GM23338 (cell line): ENCODE measurements at regions not wholly inside any gene's neighbourhood (a gene's known extent, or its start where the extent isn't known, plus 50 kb on each side); places are given as distances from the start of the nearest gene placed in this dataset.

Source experiments
- ATAC-seq: fragments of 200-7000 bp; cut with Tn5 transposase; 3 replicates; pipeline ENCODE4 v1.9.1; 2020
- DNase-seq: peaks from one replicate; pipeline ENCODE4 v3.0.0-alpha.2; 2015; ENCODE audit warnings: low spot score
- H2AFZ ChIP-seq: fragments of 200-600 bp; sonication (generic); 2 replicates; pipeline ENCODE4 v1.8.0; 2016; ENCODE audit warnings: antibody characterized with exemption, mild to moderate bottlenecking, moderate library complexity
- H3F3A ChIP-seq: fragments of 200-600 bp; sonication (generic); replicated peaks from 2 replicates; pipeline ENCODE4 v1.8.0; 2017; ENCODE audit warnings: antibody characterized with exemption, mixed run types, low read depth
- H3K27ac ChIP-seq: fragments of 200-600 bp; sonication (generic); 2 replicates; pipeline ENCODE4 v1.6.1; 2016; ENCODE audit warnings: low read depth
- H3K27me3 ChIP-seq: fragments of 200-600 bp; sonication (generic); 2 replicates; pipeline ENCODE4 v1.8.0; 2016; ENCODE audit warnings: mild to moderate bottlenecking, mixed run types, moderate library complexity; ENCODE audit not compliant: insufficient read depth
- H3K36me3 ChIP-seq: fragments of 200-600 bp; sonication (generic); 2 replicates; pipeline ENCODE4 v1.8.0; 2016; ENCODE audit warnings: mild to moderate bottlenecking; ENCODE audit not compliant: insufficient read depth
- H3K4me1 ChIP-seq: fragments of 200-600 bp; sonication (generic); 2 replicates; pipeline ENCODE4 v1.8.0; 2016; ENCODE audit warnings: mild to moderate bottlenecking, moderate library complexity; ENCODE audit not compliant: insufficient read depth
- H3K4me2 ChIP-seq: fragments of 200-600 bp; sonication (generic); 2 replicates; pipeline ENCODE4 v1.7.1; 2017; ENCODE audit warnings: mixed run types
- H3K4me3 ChIP-seq: fragments of 200-600 bp; sonication (generic); 2 replicates; pipeline ENCODE4 v1.6.1; 2016; ENCODE audit warnings: mixed run types
- H3K79me2 ChIP-seq: fragments of 200-600 bp; sonication (generic); replicated peaks from 2 replicates; pipeline ENCODE4 v1.8.0; 2017; ENCODE audit warnings: mild to moderate bottlenecking; ENCODE audit not compliant: insufficient read depth
- H3K9me2 ChIP-seq: fragments of 200-600 bp; sonication (generic); 2 replicates; pipeline ENCODE4 v1.8.0; 2017; ENCODE audit not compliant: insufficient read depth
- H4K20me1 ChIP-seq: fragments of 200-600 bp; sonication (generic); replicated peaks from 2 replicates; pipeline ENCODE4 v1.8.0; 2017; ENCODE audit warnings: mild to moderate bottlenecking; ENCODE audit not compliant: insufficient read depth
- H3K27ac Mint-ChIP-seq: 2 replicates; pipeline ENCODE4 v1.8.0; 2020; ENCODE audit warnings: inconsistent platforms, mild to moderate bottlenecking, moderate library complexity, mixed read lengths
- H3K27me3 Mint-ChIP-seq: 3 replicates; pipeline ENCODE4 v1.8.0; 2022; ENCODE audit warnings: low read depth, mild to moderate bottlenecking, moderate library complexity, mixed read lengths, inconsistent platforms; ENCODE audit not compliant: insufficient read depth, poor library complexity
- H3K36me3 Mint-ChIP-seq: 3 replicates; pipeline ENCODE4 v1.8.0; 2021; ENCODE audit warnings: low read depth, mild to moderate bottlenecking, inconsistent platforms, moderate library complexity, mixed read lengths
- H3K4me1 Mint-ChIP-seq: 3 replicates; pipeline ENCODE4 v1.8.0; 2020; ENCODE audit warnings: mild to moderate bottlenecking, inconsistent platforms, mixed read lengths
- H3K4me3 Mint-ChIP-seq: 3 replicates; pipeline ENCODE4 v1.8.0; 2021; ENCODE audit warnings: moderate library complexity, mild to moderate bottlenecking, inconsistent platforms, mixed read lengths
- H3K9me3 Mint-ChIP-seq: 3 replicates; pipeline ENCODE4 v1.8.0; 2020; ENCODE audit warnings: moderate library complexity, mild to moderate bottlenecking, inconsistent platforms, mixed read lengths
- CREB1 ChIP-seq: fragments of 250-450 bp; sonication (Bioruptor Pico); IDR thresholded peaks from 2 replicates; pipeline ENCODE4 v1.5.0; 2020; ENCODE audit warnings: low read depth, mild to moderate bottlenecking, moderate library complexity
- EZH2phosphoT487 ChIP-seq: fragments of 200-600 bp; sonication (generic); IDR thresholded peaks from one replicate; pipeline ENCODE4 v1.8.1; 2018; ENCODE audit warnings: antibody characterized with exemption; ENCODE audit not compliant: unreplicated experiment
- NANOG ChIP-seq: IDR thresholded peaks from 2 replicates; pipeline ENCODE4 v1.6.1; 2016; ENCODE audit warnings: antibody characterized with exemption, borderline replicate concordance
- ZNF114 ChIP-seq: fragments of 250-450 bp; sonication (Bioruptor Pico); IDR thresholded peaks from 2 replicates; pipeline ENCODE4 v1.5.0; 2020; ENCODE audit warnings: mild to moderate bottlenecking, moderate library complexity
- TF ChIP-seq, protein P1 (sequence below), 2 experiments: fragments of 200-600 bp in 1 of 2; sonication (generic) in 1 of 2; conservative IDR thresholded peaks; 2 replicates each; pipeline versions ENCODE4 v1.5.1 to v1.6.1; 2016 to 2017; ENCODE audit warnings: antibody characterized with exemption in 2 of 2, low read depth in 2 of 2, mild to moderate bottlenecking in 2 of 2, moderate library complexity in 1 of 2
- TF ChIP-seq, protein P2 (sequence below): fragments of 250-450 bp; sonication (Bioruptor Pico); IDR thresholded peaks from 2 replicates; pipeline ENCODE4 v1.5.0; 2020; ENCODE audit warnings: mild to moderate bottlenecking, moderate library complexity

DNA sequence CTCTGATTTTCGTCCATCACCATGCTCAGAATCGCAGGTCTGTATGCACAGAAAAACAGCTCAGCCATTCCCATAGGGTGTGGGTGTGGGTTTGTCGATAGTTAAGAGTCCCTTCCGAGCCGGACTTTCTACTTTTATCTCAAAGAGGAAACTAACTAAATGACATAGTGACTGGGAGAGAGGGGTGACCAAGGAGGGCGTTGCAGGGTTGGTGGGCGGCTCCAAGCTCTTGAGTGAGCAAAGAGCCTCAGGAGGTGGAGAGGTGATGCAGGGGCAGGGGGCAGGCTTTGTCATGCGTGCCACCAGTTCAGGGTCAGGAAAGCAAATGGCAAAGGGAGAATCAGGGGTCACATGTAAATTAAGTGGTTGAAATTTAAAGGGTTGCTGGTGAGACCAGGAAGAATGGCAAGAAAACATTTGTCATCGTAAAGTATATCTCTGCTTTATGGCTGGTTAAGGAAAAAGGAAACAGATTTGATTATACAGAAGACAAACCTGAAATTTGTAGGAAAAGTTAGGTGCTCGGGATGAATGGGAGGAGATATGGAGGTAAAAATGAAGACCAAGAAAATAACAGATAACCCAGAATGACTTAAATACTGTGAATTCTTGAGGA is 249.0 kb downstream of the SETD4 start:
- Histone ChIP-seq H3K36me3 (no peaks in the 10 kb centered on the region), H3F3A (no peaks in the 10 kb centered on the region), H3K4me1 (peaks cover 9% of the 10 kb centered on the region), H3K4me3 (no peak overlapping the region), H2AFZ (no peak overlapping the region), H3K79me2 (no peaks in the 10 kb centered on the region), H3K4me2 (0 out of 2 replicates have a peak overlapping the region, but pooled peaks have one; percentile 23), H3K27me3 (no peaks in the 10 kb centered on the region), H3K9me2 (peaks cover 23% of the 10 kb centered on the region), H3K27ac (no peak overlapping the region), H4K20me1 (no peaks in the 10 kb centered on the region)
- Mint-ChIP-seq H3K36me3 (no peaks in the 10 kb centered on the region), H3K9me3 (no peaks in the 10 kb centered on the region), H3K4me3 (no peak overlapping the region), H3K27me3 (no peaks in the 10 kb centered on the region), H3K4me1 (peaks cover 15% of the 10 kb centered on the region), H3K27ac (no peak overlapping the region)
- DNase-seq (peak; percentile 39), ATAC-seq (peak; percentile 82)
- TF ChIP-seq, protein P1, sequence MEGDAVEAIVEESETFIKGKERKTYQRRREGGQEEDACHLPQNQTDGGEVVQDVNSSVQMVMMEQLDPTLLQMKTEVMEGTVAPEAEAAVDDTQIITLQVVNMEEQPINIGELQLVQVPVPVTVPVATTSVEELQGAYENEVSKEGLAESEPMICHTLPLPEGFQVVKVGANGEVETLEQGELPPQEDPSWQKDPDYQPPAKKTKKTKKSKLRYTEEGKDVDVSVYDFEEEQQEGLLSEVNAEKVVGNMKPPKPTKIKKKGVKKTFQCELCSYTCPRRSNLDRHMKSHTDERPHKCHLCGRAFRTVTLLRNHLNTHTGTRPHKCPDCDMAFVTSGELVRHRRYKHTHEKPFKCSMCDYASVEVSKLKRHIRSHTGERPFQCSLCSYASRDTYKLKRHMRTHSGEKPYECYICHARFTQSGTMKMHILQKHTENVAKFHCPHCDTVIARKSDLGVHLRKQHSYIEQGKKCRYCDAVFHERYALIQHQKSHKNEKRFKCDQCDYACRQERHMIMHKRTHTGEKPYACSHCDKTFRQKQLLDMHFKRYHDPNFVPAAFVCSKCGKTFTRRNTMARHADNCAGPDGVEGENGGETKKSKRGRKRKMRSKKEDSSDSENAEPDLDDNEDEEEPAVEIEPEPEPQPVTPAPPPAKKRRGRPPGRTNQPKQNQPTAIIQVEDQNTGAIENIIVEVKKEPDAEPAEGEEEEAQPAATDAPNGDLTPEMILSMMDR (conservative IDR thresholded peaks at IDR 0.05; ENCODE audit: low read depth in 2 of 2), result 0 out of 4 replicates have a peak, but pooled peaks of 1 of the 2 experiments have one; percentile 10
- TF ChIP-seq CREB1 (CRISPR knock-in tag), result no peak
- no peak for TF ChIP-seq EZH2phosphoT487

DNA sequence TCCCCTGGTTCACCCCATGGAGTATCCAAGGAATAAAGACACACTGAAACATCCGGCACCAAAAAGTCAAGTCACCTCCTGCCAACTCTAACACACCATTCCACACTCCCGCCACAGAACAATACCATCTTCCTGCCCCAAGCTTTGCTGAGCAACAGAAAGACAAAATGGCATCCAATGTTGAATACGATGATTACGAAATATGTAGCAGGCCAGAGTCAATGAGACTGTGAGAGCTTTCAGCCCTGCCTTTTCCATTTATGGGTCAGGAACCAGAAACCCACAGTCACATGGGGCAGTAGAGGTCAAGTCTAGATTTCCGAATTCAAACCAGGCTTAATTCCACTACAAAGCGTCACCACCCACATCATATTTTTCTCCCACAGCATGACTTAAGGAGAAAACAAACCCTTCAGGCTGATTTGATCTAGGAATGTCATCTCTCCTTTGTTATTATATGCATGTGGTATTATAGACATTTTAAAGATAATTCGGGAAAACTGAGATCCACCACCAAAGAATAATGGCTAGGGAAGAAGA is 249.8 kb downstream of the SETD4 start:
- DNase-seq (no peak), ATAC-seq (no peak)
- H3F3A ChIP-seq, result no peaks in the 10 kb centered on the region
- H3K27me3 ChIP-seq, result no peaks in the 10 kb centered on the region
- no peak for TF ChIP-seq CREB1 (CRISPR knock-in tag)
- TF ChIP-seq, protein P2, sequence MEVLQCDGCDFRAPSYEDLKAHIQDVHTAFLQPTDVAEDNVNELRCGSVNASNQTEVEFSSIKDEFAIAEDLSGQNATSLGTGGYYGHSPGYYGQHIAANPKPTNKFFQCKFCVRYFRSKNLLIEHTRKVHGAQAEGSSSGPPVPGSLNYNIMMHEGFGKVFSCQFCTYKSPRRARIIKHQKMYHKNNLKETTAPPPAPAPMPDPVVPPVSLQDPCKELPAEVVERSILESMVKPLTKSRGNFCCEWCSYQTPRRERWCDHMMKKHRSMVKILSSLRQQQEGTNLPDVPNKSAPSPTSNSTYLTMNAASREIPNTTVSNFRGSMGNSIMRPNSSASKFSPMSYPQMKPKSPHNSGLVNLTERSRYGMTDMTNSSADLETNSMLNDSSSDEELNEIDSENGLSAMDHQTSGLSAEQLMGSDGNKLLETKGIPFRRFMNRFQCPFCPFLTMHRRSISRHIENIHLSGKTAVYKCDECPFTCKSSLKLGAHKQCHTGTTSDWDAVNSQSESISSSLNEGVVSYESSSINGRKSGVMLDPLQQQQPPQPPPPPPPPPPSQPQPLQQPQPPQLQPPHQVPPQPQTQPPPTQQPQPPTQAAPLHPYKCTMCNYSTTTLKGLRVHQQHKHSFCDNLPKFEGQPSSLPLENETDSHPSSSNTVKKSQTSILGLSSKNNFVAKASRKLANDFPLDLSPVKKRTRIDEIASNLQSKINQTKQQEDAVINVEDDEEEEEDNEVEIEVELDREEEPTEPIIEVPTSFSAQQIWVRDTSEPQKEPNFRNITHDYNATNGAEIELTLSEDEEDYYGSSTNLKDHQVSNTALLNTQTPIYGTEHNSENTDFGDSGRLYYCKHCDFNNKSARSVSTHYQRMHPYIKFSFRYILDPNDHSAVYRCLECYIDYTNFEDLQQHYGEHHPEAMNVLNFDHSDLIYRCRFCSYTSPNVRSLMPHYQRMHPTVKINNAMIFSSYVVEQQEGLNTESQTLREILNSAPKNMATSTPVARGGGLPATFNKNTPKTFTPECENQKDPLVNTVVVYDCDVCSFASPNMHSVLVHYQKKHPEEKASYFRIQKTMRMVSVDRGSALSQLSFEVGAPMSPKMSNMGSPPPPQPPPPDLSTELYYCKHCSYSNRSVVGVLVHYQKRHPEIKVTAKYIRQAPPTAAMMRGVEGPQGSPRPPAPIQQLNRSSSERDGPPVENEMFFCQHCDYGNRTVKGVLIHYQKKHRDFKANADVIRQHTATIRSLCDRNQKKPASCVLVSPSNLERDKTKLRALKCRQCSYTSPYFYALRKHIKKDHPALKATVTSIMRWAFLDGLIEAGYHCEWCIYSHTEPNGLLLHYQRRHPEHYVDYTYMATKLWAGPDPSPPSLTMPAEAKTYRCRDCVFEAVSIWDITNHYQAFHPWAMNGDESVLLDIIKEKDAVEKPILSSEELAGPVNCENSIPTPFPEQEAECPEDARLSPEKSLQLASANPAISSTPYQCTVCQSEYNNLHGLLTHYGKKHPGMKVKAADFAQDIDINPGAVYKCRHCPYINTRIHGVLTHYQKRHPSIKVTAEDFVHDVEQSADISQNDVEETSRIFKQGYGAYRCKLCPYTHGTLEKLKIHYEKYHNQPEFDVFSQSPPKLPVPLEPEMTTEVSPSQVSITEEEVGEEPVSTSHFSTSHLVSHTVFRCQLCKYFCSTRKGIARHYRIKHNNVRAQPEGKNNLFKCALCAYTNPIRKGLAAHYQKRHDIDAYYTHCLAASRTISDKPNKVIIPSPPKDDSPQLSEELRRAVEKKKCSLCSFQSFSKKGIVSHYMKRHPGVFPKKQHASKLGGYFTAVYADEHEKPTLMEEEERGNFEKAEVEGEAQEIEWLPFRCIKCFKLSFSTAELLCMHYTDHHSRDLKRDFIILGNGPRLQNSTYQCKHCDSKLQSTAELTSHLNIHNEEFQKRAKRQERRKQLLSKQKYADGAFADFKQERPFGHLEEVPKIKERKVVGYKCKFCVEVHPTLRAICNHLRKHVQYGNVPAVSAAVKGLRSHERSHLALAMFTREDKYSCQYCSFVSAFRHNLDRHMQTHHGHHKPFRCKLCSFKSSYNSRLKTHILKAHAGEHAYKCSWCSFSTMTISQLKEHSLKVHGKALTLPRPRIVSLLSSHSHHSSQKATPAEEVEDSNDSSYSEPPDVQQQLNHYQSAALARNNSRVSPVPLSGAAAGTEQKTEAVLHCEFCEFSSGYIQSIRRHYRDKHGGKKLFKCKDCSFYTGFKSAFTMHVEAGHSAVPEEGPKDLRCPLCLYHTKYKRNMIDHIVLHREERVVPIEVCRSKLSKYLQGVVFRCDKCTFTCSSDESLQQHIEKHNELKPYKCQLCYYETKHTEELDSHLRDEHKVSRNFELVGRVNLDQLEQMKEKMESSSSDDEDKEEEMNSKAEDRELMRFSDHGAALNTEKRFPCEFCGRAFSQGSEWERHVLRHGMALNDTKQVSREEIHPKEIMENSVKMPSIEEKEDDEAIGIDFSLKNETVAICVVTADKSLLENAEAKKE (CRISPR knock-in tag), result no peak
- TF ChIP-seq, protein P1 (conservative IDR thresholded peaks at IDR 0.05; ENCODE audit: low read depth in 2 of 2), result no peak
- no peak for TF ChIP-seq ZNF114 (CRISPR knock-in tag)
- no peak for TF ChIP-seq NANOG
- no peaks in the 10 kb centered on the region for H4K20me1 ChIP-seq
- H3K4me1 ChIP-seq, result peaks cover 9% of the 10 kb centered on the region
- no peaks in the 10 kb centered on the region for H3K79me2 ChIP-seq
- H3K9me2 ChIP-seq, result peaks cover 23% of the 10 kb centered on the region
- H3K27me3 Mint-ChIP-seq, result no peaks in the 10 kb centered on the region
- H3K4me3 Mint-ChIP-seq, result no peak overlapping the region
- no peaks in the 10 kb centered on the region for H3K36me3 Mint-ChIP-seq
- H3K36me3 ChIP-seq, result no peaks in the 10 kb centered on the region
- no peak overlapping the region for H3K4me2 ChIP-seq
- no peaks in the 10 kb centered on the region for H3K9me3 Mint-ChIP-seq
- H3K4me1 Mint-ChIP-seq, result peaks cover 15% of the 10 kb centered on the region
- H3K27ac Mint-ChIP-seq, result no peak overlapping the region
- H2AFZ ChIP-seq, result peak overlapping the region; percentile 5; the same call in 1 of the 2 replicates
- H3K27ac ChIP-seq, result no peak overlapping the region
- H3K4me3 ChIP-seq, result no peak overlapping the region
